GM18499 (cell line): ENCODE measurements at regions not wholly inside any gene's neighbourhood (a gene's known extent, or its start where the extent isn't known, plus 50 kb on each side); places are given as distances from the start of the nearest gene placed in this dataset.

Source experiments
- ATAC-seq: cut with Tn5 transposase; IDR thresholded peaks from one replicate; pipeline ENCODE4 v1.9.1; 2021; ENCODE audit warnings: moderate number of reproducible peaks; ENCODE audit not compliant: insufficient read depth, unreplicated experiment

DNA sequence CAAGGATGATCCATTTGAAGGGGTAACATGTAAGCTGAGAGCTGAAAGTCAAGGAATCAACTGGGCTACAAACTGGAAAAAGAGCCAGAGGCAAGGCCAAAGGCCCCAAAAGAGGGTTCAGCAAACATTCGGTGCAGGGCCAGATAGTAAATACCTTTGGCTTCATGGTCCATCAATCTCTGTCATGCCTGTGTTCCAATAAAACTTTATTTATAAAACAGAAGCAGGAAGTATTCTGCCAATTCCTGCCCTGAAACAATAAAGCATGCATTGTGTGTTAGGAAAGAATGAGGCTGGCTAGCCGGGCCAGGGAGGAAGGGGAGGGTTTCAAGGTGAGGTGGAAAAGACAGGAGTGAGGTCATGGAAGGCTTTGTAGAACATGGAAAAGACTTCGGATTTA is 107.1 kb downstream of the LBH start:
- no peak for ATAC-seq

DNA sequence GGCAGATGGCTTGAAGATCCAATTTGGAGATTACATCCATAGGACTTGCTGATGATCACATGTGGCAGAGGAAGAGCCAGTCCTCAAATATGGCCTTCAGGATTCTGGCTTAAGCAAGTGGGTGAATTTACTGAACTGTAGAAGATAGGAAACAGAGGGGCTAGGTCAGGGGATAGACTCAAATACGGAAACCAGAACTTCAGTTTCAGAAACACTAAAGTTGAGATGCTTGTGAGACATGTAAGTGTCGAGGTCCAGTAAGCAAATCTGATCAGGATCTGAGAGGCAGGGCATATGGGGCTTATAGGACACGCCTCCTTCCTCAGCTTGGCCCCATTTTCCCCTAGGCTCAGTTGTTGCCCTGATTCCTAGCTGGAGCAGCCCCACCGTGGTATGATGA is 107.7 kb downstream of the LBH start:
- no peak for ATAC-seq

DNA sequence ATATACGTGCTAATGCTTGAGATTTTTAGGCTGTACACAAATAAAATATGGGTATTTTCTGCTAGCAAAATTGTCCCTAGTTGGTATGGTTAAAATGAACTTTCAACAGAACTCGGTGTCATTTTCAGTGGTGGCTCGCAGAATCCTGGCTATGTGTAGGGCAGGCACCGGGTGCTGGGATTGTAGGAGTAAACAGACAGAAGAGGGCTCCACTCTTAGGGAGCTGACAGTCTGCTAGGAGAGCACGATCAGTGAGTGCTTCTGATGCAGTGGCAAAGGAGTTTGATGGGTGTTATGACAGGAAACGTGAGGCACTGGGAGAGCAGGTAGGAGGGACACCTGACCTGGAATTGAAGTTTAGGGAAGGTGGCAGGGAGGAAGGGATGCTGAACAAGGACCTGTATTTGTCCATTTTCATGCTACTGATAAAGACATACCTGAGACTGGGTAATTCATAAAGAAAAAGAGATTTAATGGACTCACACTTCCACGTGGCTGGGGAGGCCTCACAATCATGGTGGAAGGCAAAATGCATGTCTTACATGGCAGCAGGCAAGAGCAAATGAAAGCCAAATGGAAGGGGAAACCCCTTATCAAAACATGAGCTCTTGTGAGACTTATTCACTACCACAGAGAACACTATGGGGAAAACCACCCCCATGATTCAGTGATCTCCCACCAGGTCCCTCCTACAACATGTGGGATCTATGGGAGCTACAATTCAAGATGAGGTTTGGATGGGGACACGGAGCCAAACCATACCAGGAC is 105.4 kb upstream of the LCLAT1 start:
- ATAC-seq: no peak

DNA sequence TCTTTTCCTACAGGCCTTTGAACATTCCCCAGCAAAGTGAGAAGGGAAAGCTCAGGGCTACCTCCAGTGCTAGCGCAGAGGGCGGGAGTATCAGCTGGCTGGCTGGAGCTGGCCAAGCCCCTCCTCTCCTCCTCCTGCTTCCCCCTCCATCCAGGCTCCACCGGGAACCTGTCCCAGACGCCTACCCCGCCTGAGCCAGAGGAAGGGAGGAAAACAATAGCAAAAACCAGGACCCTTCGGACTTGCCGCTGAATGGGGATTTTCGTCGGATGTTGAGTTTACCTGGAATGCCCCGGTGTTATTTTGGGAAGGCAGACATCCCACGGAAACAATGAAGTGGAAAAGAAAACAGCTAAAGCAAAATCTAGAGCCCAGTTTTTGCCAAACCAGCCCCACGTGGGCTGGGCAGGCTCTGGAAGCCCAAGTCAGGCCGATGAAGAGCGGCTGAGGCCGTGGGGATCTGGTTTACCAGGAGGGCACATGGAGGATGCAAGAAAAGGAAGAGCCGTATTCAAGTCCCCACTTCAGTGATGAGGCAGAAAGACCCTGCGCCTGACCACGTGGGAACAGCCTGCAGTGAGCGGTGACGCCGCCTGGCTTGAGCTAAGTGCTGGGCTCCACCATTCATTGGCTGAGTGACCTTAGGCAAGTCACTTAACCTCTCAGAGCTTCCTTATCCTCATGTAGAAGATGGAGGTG is 100.4 kb upstream of the LCLAT1 start:
- no peak for ATAC-seq

DNA sequence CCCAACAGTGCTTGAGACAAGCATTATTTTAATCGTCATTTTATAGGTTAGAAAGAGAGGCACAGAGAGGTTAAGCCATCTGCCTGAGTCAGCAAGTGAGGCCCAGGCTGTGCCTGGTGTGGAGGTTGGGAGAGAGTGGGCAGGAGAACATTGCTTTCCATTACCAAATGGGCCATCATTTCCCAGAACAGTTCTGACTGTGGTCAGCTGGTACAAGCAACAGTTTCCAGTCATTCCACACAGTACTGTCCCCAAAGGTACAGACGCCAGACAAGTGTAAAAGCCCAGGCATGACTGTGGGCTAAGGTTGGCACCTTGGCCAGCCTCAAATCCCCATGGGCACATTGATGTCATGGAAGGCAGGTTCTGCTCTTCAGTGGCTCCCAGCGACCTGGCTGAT is 98.2 kb upstream of the LCLAT1 start:
- no peak for ATAC-seq

DNA sequence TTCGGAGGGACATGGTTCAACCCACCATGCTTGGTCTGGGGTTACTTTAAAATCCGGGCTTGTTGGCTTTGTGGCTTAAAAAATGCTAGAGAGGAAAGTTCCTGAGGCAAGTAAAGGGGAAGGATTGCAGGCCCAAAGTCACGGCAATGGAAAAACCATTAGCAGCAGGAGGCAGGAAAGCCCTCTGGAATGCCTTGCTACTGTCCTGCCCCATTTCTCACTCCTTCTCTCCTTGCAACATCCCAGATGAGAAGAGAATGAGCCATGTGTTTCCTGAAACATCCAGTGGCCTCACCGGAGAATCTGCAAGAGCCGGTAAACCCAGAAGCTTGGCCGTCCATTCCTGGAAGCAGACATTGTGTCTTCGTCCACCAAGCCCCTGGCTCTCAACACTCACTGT is 97.4 kb upstream of the LCLAT1 start:
- ATAC-seq: no peak

DNA sequence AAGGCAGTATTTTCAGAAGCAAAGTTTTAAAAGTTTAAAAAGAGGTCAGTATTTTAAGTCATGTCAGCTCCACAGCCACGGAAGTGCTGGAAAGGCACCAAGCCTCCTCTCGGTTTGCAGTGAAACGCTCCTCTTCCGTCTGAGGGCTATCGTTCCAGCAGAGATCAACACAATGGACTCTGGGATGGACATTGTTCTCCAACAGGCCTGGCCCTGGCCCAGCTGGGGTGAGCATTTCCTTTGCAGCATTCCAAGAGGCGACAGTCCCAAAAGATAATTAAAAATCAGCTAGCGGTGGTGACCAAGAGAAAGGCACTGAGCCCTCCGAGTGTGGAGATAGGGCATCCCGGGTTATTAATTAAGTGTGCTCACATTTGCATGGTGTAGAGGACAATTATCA is 95.9 kb upstream of the LCLAT1 start:
- ATAC-seq: no peak

DNA sequence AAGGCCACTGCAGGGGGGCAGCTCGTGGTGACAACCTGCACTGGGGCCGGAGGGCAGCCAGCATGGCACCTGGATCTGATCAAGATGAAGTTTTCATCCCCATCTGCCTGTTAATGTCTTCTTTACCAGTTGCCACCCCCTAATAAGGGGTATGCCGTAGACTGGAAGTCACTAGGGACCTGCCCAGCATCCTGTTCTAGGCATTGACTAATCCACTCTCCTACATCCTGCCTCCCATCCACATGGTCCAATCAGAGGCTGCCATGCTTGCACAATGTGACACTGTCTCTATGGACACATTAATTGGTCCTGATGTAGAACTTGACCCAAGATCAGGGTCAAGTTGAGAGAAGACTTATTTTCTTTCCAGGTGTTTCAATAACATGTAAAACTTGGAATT is 95.1 kb upstream of the LCLAT1 start:
- no peak for ATAC-seq

DNA sequence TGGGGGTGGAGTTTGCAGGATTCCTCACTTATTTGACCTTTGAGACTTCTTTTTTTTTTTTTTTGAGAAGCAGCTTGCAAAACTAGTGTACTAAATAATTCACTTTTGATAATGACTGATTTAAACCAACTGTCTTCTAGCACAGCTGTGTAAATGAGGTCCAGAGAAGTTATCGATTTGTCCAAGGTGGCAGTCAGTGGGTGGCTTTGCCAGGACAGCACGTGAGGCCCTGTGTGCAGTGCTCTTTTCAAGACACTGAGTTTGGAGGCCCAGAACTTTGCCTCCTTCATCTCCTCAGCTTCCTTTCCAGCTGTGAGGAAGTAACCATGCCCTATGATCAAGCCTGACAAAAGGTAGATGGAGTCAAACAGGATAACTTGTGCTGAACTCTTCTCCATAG is 92.9 kb upstream of the LCLAT1 start:
- no peak for ATAC-seq

DNA sequence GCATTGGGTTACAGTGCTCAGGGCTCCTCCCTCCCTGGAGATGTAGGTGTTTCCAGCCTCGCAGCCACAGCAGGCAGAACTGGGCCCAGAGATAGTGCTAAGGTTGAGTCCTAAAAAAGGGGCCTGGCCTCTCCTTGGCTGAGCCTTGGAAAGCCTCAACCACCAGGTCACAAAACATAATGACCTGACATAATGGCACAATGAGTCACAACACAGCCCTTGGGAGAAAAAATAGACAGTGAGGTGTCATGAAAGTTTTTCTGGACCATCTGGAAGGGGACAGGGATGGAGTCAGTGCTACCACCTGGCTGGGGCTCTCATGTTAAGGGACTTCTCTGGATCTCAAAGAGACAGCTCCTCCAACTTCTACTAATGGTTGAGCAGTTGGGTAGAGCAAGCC is 92.4 kb upstream of the LCLAT1 start:
- ATAC-seq: no peak

DNA sequence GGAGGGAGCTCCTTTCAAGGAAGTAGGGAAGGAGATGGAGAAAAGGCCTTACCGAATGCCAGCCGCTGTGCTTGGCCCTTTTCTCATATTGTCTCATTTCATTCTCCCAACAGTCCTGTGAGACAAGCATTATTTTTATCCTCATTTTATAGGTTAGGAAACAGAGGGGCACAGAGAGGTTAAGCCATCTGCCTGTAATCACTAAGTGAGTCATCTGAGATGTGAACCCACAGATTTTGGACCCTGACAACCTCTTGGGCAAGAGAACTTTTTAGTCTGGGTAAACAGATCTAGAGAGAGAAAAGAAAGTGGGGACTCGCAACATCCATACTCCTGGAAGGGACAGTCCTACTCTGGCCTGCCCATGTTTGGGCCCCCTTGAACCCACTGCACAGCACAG is 91.7 kb upstream of the LCLAT1 start:
- ATAC-seq: no peak

DNA sequence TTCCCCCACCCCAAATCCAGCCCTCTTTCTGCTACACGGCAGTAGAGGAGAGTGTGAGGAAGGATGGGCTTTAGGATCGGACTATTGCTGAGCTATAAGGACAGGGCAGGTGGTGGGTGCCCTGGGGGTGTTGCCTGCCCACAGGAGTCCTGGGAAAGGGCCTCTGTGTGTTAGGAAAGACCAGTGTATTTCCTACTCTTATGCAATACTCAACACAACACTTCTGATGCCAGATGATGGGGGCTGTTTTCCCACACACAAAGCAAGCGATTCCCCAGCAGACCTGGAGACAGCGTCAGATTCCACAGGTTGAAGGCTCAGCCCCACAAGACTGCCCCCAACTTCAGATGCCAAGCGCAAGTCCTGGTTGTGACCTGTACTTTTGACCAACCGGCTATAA is 91.0 kb upstream of the LCLAT1 start:
- no peak for ATAC-seq

DNA sequence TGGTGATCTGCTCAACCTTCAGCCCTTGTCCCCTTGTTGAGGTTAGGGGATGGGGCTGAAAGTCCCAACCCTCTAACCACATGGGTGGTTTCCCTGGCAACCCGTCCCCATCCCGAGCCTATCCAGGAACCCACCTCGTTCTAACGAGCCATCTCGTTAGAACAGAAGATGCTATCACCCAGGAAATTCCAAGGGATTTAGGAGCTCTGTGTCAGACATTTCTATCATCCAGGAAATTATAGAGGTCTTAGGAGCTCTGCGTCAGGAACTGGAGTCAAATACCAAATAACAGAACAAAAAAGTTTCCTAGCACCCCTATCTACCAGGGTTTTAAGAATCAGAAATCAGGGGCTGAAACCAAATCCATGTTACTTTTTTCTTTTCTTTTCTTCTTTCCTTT is 90.3 kb upstream of the LCLAT1 start:
- no peak for ATAC-seq

DNA sequence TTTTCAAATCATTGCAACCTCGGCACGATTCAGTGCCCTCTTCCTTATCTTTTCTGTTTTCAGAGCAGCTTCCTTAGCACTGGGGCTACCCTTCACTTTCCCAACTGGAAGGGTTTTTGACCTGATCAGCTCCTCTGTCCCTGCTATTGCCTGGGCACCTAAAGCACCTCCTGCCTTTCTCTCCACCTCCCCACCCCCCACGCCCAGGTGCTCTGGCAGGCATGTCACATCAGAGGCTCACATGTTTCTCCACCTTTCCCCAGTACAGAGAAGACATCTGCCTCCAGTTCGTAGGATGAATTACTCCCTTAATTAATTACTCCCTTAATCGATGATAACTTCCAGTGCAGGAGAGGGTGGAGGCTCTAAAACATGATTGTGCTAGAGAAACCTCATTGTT is 88.7 kb upstream of the LCLAT1 start:
- no peak for ATAC-seq

DNA sequence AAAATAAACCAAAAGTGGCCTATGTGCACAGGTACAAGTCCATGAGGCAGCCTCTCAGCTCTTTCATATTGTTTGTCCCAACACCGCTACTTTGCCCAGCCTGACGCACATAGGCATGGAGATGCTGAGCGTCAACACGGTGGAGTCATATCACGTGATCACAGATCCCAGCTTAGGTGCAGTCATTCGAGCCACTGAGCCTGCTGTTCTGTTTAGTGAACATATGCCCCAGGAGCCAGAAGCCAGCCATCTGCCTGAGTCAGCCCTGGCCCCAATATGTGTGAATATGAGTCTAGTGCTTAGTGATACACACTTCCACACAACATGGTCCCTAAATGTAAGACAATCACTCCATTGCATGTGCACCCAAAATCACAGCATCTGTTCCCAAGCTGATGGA is 88.2 kb upstream of the LCLAT1 start:
- no peak for ATAC-seq

DNA sequence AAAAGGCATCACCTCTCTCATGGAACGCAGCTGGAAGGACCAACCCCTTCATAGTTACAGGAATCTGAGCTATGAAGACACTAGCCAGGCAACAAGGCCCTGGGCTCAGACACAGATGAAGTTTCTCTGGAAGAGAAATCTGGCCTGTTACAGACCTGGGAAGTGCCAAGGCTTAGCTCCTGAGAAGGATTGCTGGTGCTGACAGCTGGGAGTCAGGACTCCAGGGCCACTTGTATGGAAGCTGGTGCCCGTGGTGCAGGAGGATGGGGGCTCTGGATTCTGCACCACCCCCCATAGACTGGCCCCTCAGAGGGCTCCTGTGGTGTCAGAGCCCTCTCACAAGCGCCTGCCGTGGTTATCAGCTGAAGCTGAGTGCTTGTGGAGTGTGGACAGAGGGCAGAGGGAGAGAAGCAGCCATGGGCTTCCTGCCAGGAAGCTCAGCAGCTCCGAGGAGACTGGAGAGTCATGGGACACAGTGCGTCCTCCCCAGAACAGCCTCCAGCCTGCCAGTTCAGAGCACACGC is 87.3 kb upstream of the LCLAT1 start:
- no peak for ATAC-seq

DNA sequence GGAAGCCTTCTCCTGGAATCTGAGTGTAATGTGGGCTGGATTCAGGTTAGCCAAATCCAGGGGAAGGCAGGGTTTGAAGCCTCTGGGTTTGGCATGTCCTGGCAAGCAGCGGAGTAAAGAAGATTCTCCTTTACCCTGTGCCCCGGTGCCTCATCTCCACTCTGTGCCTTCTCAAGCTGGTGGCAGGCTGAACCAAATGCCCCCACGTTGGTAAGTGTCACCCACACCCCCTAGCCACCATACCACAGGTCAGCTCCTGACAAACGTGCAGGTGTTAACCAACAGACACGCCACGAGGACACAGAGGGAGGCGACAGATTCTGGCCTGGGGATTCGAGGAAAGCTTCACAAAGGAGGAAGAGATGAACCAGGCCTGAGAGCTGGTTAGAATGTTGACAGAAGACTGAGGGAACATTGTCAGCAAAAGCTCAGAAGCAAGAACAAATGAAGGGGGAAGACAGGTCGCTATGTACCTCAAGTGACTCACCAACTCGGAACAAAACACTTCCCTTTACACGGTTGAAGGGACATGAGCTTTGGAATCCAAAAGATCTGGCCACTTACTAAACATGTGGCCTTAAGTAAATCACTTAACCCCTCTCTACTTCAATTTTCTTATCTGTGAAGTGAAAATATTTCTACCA is 85.2 kb upstream of the LCLAT1 start:
- ATAC-seq: no peak

DNA sequence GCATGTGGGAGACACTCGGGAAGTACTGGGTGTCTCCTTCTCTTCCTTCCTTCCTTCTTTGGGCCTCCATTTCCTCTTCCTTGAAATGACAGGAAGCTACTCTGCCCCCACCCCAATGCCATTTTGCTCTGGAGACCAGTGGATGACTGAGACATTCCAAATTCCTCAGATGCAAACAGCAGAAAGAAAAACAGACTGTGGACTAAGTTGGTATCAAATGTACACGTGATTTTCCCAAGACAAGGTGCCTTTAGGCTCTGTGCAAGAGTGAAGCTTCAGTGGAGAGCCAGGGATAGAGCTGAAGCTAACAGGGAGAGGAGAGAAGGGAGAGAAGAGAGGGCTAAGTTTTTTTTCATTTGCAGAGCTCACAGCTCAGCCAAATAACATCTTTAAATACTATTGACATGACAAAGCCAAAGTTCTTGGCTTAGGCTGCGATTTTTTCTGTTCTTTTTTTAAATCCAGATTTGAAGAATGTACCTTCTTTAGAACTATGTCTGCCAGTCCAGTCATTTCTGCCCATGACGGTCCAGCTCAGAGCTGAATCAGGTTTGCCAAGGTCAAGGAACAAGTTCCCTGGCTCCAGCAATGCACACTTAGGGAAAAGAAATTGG is 84.5 kb upstream of the LCLAT1 start:
- ATAC-seq: no peak

DNA sequence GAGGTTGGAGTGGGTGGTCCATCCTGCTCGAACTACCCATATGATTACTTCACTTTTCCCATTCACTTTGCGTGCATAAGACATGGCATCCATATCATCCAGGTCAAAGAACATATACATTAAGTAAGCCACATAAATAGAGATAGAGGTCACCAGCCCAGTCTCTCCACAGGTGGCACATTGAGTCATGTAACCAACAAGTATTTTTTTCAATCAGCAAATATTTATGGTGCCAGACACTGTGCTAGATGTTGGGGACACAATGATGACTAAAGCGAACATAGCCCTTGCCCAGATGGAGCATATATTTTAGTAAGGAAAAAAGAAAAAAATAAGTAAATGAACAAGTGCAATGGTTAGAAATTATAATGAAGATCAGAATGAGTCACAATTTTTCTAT is 83.6 kb upstream of the LCLAT1 start:
- no peak for ATAC-seq

DNA sequence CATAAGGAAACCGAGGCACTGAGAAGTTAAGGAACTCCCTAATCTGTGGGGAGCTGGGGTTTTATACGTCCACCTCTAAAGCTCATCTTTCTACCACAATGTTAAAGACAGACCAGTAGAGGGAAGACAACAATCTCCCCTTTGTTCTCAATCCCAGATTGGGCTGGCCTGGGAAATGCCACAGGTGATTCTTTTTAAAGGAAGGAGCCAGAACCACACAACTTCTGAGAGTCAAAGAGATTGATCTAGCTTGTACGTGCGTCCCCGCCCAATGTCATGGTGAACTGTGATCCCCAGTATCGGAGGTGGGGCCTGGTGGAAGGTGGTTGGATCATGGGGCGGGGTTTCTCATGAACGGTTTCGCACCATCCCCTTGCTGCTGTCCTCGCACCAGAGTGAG is 81.8 kb upstream of the LCLAT1 start:
- ATAC-seq: no peak

DNA sequence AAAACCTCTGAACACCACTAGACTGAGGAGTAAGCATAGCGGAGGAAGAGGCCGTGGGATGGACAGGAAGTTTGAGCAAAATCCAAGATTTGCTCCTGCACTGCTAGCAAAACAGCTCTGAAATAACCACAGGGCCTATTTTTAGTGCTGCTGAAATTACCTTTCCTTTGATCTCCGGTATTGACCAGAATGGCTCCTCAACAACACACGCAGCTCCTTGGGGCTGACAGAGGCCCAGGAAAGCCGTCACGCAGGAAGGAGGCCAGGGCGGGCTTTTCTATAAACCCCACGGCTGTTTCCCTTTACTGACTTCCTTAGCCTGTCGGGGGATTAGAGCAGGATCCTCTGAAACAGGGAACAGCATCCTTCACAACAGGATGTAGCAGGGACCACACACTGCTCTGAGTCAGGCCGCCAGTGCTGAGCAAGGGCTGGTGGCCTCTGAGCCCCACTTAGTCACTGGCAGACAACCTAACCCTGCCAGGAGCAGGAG is 80.8 kb upstream of the LCLAT1 start:
- ATAC-seq: no peak
